ENCODE measurements at regions not wholly inside any gene's neighbourhood (a gene's known extent, or its start where the extent isn't known, plus 50 kb on each side); places are given as distances from the start of the nearest gene placed in this dataset.
"Not testable (repeated sequence)": the region's sequence is repeated elsewhere in the genome, so short reads cannot be mapped to it uniquely, and the experiment has no call there.

DNA sequence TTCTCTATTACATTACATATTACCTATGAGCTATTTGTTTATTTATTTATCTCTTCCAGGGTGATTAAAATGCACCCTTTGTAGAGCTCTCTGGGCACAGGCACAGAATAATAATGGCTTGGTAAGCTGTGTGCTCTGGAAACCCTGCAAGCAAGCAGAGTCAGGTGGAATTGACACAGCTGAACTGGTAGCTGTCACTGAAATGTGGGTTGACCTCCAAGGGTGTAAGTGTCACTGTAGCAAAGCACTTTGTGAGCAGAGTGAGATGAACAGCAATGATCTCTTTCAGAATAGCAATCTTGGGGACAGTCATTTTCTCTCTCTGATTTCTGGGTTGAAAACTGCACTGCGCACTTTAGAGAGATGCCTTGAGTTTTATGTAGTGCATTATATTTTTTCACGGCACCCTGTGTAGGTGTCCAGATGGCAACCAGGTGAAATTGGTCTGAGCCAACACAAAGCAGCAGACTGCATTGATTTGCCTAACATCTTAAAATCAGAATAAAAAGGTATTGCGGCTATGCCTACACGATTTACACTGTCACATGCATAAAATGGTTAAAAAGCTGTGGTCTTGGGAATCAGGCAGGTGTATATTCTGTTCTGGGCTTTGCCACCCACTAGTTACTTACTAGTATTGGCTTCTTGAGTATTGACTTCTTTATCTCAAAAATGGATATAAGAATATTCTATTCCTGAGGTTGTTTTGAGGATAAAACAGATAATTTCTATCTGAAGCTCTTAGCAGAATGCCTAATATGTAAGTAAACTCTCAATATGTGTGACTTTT is 450.3 kb downstream of the RAPGEF2 start:
- no peak for DNase-seq

DNA sequence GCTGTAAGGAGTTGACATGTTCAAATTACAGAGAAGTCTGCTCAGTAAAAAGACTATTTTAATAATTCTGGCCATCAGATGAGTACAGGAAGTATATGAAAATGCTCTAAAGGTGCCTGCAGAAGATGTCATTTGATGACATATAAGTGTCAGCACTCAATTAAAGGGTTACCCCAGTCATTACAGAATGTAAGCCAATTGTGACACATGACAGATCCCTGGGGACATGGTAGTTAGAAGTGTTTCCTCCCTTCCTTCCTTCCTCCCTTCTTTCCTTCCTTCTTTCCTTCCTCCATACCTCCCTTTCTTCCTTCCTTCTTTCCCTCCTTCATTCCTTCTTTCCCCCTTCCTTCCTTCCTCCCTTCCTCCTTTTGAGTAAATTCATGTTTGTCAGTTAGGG is 453.0 kb downstream of the RAPGEF2 start:
- DNase-seq = no peak

DNA sequence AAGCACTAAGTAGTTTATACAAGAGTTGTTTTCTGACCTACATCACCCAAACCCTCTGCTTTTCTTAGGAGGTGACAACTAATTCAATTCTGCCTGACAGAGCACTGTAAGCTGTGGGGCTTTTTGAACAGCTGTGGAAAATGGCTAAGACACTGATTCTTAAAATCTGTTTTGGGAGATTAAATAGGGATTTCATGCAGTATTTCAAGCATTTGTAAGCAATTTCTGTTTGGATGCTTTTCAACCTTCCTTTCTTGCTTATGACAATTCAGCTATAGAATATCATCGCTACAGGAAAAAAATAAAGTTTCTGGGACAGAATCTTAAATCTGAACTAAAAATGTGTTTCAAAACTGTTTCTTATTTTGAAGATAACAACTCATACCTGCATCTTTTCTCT is 459.5 kb downstream of the RAPGEF2 start:
- no peak for DNase-seq

DNA sequence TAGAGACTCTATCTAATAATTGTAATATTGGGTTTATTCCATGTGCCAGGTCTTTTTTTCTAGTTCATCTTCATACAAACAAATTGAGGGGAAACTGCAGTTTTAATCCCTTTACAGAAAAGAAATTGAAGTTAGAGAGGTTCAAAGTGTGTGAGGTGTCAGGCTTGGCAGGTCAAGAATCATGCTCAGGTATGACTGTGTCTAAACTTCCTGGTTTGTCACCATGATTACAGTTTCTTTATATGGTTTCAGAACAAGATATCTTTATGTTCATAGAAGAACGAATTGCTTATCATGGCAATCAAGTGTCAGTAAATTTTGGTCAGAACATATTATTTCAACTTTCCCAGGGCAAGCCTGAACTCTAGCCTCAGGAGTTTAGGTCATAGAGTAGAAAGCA is 460.4 kb downstream of the RAPGEF2 start:
- no peak for DNase-seq

DNA sequence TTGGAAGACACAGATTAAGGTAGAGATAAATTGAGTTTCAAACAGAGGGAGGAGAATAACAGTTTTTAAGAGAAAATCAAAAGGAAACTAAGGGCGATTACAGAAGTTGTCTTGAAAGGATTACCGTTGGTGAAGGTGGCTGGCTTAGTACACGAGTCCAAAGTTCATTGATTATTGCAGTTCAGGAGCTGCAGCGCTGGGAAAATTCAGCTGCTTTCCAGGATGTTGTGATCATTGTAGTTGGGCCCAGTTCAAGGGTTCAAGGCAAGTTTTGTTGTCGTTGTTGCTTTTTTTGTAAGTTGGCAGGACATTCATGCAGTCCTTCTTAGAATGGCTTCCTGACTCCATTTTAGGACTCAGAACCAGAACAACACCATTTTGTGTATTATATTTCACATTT is 461.7 kb downstream of the RAPGEF2 start:
- no peak for DNase-seq

DNA sequence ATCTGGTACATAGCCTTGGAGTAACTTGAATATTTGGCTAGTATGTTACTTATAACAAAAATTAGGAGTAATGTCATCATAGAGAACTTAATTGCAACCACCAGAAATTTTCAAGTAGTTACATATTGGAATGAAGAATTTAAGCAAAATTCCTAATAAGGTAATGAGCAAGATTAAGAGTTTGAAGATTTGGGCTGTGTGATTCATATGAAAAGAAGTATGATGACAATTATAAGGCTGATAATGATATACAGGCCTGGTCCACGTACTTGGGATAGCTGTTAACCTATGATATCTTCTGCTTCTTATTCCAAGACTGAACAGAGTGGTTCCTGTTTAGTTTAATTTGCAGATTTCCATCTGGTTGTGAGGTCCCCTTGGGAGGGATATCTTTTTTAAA is 463.9 kb downstream of the RAPGEF2 start:
- no peak for DNase-seq

DNA sequence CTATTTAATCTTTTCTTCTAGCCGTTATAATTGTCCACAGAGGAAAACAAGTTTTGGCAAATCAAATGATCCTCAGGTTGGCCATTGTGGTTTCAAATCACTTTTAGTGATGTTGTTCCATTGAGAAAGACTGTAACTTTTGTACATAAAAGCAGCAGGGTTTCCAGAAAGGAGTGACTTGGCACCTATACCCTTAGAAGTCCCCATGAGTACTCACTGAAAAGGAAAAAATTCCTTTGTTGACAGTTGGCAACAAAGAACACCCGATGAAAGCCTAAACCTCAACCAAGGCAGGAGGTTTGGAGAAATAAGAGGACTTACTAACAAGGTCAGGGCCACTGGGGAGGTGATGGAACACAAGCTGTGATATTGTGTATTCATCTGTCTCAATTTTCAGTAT is 474.4 kb downstream of the RAPGEF2 start:
- DNase-seq = no peak

DNA sequence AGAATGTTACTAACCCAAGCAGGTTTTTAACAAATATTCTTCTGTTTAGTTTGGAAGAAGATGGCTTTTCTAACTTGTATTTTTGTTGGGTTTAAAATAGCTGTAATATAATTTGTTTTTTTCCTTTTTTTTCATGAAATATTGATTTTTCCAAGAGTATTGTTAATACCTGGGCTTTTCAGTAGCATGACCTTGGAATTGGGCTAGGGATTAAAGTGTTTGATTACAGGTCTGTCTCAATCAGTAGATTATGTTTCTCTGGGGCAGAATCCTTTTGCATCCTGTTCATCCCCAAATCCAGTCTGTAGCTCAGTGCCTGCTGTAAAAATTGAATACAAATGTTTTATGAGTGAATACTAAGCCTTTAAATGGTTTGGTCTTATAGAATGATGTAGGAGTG is 479.8 kb downstream of the RAPGEF2 start:
- no peak for DNase-seq

DNA sequence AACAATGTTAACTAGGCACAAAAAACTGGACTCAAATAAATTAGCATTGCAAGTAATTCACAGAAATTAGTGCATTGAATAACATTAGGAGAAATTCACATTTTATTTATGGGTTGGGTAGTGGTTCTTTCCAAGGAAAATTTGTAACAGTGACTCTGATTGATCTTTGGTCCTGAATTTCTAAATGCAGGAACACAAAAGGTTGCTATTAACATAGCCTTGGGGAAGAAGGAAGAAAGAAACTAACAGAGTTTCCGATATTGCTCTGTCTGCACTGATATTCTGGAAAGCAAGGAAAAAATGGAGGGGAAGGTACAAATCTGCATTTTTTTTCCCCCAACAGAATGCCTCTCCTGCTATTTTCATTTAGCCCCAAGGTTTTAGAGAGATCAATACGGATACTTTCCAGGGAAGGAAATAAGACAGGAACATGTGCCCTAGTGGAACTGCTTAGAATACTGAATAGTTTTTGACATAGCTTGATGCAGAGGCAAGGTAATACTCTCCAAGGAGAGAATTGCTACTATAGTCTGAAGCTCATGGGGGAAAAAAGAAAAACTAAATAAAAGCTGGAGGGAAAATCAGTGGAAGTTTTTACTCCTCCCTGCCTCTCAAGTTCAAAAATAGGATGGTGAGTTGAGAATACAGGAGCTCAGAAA is 490.1 kb downstream of the RAPGEF2 start:
- no peak for DNase-seq

DNA sequence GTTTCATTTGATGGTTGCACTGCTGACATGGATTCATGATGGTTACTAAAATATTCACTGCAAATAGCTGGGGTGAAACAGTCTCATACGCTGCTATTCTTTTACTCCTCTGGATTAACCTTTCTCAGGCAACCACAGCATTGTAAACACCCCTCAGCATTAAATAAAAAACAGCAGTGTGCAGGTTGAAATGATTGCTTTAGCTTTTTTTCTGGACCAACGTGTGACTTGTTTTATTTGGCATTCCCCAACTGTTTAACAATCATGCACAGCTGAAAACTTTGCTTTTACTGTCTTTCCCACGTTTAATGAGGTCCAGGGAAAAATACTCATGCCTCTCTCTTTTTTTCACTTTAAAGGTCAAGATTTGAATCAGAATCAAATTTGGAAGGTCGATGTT is 490.8 kb downstream of the RAPGEF2 start:
- DNase-seq = no peak

DNA sequence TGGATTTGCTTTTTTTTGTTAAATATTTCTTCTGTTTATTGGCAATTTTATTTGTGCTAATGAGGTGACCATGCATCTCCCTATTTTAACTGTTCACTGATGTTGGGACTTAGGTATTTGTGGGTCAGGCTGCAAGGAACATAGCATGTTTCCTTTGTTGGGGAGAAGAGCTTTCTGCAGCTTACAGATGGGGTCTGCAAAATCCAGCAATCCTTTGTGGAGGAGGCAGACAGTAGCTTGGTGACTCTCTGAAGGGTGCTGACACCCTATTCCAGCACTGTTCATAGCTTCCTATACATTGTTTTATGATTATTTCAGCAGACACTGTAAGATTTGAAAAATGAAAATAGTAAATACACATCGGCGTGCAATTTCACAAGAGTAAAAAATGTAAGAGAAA is 491.7 kb downstream of the RAPGEF2 start:
- DNase-seq = no peak

DNA sequence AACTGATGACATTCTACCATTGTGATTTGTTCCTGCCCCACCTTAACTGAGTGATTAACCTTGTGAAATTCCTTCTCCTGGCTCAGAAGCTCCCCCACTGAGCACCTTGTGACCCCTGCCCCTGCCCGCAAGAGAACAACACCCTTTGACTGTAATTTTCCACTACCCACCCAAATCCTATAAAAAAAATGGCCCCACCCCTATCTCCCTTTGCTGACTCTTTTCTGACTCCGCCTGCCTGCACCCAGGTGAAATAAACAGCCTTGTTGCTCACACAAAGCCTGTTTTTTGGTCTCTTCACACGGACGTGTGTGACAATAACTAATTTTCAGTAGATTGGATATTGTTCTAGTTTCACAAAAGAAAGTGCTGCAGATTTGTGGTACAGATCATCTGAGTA is 492.2 kb downstream of the RAPGEF2 start:
- not testable (repeated sequence) for DNase-seq

DNA sequence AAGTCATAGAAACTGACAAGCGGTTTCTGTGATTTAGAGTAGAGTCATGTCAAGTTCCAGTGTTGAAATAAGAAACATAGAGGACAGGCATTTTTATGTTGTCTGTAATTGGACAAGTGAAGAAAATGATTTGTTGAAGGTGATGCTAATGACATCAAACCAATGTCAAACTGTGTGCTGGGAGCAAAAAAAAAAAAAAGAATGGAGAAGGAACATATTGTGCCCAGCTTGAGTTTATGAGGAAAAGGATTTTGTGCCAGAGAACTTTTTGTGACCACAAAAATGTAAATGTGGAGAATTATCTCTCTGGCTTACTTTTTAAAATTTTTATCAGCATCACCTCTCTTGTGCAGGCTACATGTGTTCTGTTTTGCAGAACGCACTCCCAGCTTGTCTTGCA is 495.7 kb downstream of the RAPGEF2 start:
- DNase-seq = no peak

DNA sequence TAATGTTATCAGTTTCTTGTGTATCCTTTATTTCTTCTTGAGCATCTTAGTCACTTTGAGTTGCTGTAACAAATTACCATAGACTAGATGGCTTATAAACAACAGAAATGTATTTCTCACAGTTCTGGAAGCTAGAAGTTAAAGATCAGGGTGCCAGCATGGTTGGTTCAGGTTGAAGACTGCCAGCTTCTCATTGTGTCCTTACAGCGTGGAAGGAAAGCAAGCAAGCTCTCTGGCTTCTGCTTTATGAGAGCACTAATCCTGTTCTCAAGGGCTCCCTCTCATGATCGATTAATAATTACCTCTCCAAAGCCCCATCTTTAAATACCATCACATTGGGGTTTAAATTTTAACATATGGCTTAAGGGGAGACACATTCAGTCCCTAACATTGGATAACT is 497.2 kb downstream of the RAPGEF2 start:
- DNase-seq = no peak

DNA sequence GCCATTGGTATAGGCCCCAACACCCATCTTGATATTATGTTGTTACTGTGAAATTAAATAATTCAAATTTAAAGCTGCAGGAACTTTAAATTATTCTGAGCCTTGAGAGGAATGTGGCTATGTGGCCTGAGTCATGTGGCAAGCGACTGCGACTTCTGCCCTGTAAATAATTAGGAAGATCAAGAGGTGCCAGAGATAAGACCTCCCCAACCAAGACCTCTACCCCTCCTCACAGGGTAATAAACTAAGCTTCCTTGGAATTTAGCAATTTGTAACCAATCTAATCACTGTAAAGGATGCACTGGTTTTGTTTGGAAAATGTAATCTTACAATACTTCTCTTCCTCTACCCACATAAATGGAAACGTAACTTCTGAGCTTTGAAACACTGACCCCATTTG is 501.9 kb downstream of the RAPGEF2 start:
- no peak for DNase-seq

DNA sequence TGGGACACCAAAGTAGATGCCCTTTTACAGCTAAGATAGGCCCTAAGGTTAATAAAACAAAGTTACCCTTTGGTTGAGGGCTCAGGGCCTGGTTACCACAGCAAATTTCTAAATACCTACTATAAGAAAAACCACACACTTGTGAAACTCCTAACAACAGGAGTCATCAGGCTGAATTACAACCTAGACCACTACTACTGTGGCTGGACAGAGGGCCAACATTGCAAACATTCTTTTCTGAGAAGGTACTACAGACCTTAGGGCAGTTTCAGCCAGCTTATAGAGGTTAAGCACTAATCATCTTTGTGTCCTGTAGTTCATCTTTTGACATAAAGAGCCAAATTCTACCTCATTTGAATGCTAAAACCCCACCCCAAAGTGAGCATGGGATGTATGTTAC is 504.0 kb downstream of the RAPGEF2 start:
- no peak for DNase-seq

DNA sequence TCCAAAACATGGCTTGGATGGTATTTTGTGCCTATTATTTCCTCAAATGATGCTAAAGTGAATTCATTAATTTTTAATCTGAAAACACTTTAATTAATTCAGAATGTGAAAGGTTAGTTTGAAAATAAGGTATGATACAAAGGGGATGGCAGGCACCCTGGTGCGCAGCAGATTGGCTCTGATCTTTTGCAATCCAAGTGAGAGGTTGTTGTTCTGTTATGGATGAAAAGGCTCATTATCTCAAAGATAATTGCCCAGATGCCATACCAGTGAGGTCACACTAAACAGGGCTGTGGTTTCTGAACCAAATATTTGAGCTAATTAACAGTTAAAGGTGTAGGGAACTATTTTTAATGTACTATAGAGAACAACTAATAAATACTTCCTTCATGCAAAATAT is 504.9 kb downstream of the RAPGEF2 start:
- DNase-seq = no peak

DNA sequence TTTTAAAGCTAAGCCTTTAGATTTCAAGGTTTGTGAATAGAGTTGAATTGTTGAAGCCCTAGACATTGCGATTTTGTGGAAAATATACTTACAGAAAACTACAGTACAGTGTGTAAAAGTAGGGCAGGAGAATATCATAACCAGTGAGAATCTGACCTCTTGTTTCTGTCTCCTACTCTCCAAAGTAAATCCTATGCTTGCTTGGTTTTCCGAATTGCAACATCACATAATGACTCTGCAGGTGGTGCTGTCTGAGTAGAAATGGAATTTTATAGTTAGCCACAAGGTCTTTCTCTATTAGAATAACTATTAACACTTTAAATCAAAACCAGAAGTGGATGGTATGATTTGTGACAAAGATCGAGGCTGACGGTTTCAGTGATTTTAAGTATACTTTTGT is 505.6 kb downstream of the RAPGEF2 start:
- DNase-seq = no peak

DNA sequence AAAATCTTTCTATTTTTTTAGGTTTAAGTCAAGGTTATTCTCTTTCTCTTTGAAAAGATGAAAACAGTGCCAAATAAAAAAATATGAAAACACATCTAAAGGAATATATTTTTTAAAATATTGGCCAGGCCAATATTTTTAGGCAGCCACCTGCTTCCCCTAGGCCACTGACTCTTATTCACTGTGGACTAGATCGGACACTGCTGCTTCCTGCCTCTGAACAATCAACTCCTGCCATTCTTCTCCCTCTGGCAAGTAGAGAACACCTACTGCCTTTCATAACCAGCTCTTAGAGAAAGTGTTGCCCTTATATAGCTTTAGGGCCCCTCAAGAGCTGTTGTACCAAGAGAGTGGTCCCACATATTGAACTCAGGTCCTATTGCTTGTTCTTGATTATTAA is 529.2 kb downstream of the RAPGEF2 start:
- DNase-seq = no peak

DNA sequence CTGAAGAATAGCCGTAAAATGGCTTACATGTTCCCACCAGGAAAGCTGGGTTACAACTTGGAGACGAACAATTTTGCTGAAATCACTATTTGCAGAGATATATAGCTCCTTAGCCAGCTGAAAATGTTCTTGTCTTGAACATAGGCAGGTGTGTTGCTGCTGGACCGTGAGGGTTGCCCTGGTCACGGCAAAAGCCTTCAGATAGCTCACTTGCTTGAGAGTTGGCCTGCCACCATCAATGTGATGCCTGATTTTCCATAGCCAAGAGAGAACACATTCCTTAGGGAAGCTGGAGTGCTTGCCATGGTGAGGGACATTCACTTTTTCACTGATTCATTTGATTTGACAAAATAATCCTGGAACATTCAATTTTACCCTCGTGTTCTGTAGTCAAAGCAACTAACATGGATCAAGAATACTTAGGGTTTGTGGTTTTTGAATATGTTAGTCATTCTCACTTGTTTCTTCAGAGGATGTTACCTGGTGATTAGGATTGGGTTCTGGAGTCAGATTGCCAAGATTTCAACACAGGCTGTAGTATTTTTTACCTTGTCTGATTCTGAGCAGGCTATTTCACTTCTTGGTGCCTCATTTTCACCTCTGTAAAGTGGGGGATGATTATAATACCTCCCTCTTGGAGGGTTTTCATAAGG is 536.9 kb downstream of the RAPGEF2 start:
- DNase-seq = no peak

DNA sequence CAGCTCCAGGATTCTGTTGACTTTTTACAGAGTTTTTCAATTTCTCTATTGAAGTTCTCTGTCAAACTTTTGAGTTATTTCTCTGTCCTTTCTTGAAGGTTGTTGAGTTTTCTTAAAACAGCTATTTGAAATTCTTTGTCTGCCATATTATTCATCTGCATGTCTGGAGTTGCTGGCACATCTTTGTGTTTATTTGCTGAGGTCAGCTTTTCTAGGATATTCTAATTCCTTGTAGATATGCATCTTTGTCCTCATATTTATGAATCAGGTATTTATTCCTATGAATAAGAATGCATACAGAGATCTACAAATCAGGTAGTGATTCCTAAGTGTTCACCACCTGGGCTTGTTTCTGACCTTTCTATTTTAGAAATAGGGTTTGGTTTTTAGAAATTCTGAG is 546.4 kb downstream of the RAPGEF2 start:
- DNase-seq = no peak

DNA sequence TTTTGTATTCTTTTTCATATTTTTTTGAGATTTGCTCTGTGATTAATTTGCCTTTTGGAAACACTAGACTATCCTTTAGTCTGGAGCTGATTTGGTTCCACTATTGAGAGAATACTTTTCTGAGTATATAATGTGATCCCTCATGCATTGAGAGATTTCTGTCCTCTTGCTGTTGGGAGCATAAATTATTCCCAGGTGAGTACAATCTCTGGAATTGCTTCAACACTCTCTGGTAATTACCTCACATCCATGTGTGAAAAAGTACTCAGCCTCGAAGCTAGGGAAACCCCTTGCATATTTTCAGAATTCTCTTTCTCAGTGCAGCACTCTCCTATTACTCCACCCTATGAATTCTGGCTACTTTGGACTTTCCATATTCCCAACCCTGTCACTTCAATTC is 550.0 kb downstream of the RAPGEF2 start:
- DNase-seq = no peak

DNA sequence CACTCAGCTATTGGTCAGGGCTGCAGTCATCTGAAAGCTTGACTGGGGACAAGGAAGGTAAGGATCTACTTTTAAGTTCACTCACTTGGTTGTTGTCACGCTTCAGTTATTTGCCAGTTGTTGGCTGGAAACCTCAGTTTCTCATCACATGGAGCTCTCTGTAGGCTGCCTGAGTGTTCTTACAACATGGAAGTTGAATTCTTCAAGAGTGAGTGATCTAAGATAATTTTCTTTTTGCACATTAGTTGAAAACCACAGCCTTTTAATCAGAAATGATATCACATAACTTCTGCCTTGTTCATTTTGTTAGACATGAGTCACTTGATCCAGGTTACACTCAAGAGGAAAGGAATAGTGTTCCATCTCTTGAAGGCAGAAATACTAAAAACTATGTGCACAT is 552.7 kb downstream of the RAPGEF2 start:
- no peak for DNase-seq

DNA sequence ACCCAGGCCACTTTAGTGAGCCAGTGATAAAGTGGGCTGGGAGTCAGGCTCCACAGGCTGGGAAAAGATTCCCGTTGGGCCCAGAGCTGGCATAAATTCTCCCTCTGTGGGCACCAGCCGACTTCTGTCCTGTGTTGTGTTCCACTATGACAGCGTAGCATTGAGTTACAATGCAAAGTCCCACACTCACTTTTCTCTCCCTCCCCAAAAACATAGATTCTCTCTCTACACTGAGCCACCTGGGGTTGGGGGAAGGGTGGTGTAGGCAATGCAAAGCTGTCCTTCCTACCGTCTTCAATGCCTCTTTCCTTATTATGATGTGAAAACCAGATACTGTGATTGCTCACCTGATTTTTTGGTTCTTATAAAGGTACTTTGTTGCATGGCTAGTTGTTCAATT is 566.2 kb downstream of the RAPGEF2 start:
- no peak for DNase-seq
